Tibial artery (tissue), 4 donors: ENCODE measurements at regions not wholly inside any gene's neighbourhood (a gene's known extent, or its start where the extent isn't known, plus 50 kb on each side); places are given as distances from the start of the nearest gene placed in this dataset.
A peak's percentile ranks its signal among the peaks of the same experiment; 100 is the strongest.

ENCODE experiments used
- DNase-seq, 2 donors: peaks; one replicate each; pipeline ENCODE4 v3.0.0-alpha.2; 2019
- H3K27ac ChIP-seq, 2 donors: fragments of 200-600 bp; sonication (generic) in 1 of 2; 1 replicate in 1 of 2; 2 replicates in 1 of 2; pipeline ENCODE4 v1.5.1; 2018 to 2019; ENCODE audit warnings: mild to moderate bottlenecking in 1 of 2
- H3K27me3 ChIP-seq, 2 donors: fragments of 200-600 bp; sonication (generic) in 1 of 2; one replicate each; pipeline versions ENCODE4 v1.5.1 to v1.6.0; 2016 to 2019
- H3K36me3 ChIP-seq, 3 donors: fragments of 200-600 bp; sonication (generic) in 2 of 3; one replicate each; pipeline ENCODE4 v1.5.1; 2016 to 2019; ENCODE audit warnings: mild to moderate bottlenecking in 2 of 3
- H3K4me1 ChIP-seq, 4 donors: fragments of 200-600 bp; sonication (generic) in 2 of 4; 1 replicate in 3 of 4; 2 replicates in 1 of 4; pipeline ENCODE4 v1.5.1; 2016 to 2019
- H3K4me3 ChIP-seq, 2 donors: fragments of 200-600 bp; sonication (generic) in 1 of 2; 1 replicate in 1 of 2; 2 replicates in 1 of 2; pipeline ENCODE4 v1.5.1; 2018 to 2019; ENCODE audit warnings: mild to moderate bottlenecking in 2 of 2
- H3K9me3 ChIP-seq, 3 donors: fragments of 200-600 bp; sonication (generic) in 1 of 3; one replicate each; pipeline ENCODE4 v1.5.1; 2016 to 2019
- CTCF ChIP-seq, 2 experiments: fragments of 200-600 bp in 1 of 2; fragments of 450-650 bp in 1 of 2; IDR thresholded peaks; one replicate each; pipeline ENCODE4 v1.5.1; 2017 to 2019; ENCODE audit warnings: antibody characterized with exemption in 2 of 2, mild to moderate bottlenecking in 1 of 2, moderate library complexity in 1 of 2
- intact Hi-C: fragments of 100-400 bp; cut with DNase I; formaldehyde crosslinking; loops from one replicate; pipeline ENCODE4 v1.15.0; 2023; ENCODE audit warnings: low total_unique reads

DNA sequence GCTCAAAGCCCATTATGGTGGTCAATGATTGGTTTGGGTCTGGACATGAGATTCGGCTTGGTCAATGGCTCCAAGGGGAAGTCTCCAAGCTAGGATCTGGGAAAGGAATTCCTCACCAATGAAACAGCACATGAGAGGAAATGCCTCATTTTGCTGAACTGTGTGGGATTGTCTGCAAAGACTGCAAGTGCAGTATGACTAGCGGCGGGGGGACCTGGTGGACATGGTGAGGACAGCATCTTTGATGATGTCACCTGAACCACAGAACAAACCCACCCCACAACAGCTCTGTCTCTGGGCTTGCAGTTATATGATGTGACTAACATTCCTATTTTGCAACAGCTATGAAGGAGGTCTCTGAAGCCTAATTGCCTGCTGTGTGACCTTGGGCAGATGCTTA lies 50.6 kb upstream of the NKD1 start:
- Histone ChIP-seq H3K4me1 (peaks cover 0 to 57% (median 33%) of the 10 kb centered on the region in 4 donors), H3K27me3 (no peaks in the 10 kb centered on the region), H3K9me3 (peaks cover 0 to 7% (median 0%) of the 10 kb centered on the region in 3 donors), H3K36me3 (no peaks in the 10 kb centered on the region), H3K27ac (peak overlapping the region; percentile 75 to 82), H3K4me3 (no peak overlapping the region)
- intact Hi-C loops, result no loop called here
- TF ChIP-seq CTCF (IDR thresholded peaks at IDR 0.05), result no peak
- no peak for DNase-seq

- Histone ChIP-seq H3K36me3 (no peaks in the 10 kb centered on the region), H3K4me1 (peaks cover 0 to 54% (median 33%) of the 10 kb centered on the region in 4 donors), H3K9me3 (peaks cover 0 to 2% (median 0%) of the 10 kb centered on the region in 3 donors), H3K27me3 (no peaks in the 10 kb centered on the region), H3K27ac (peak overlapping the region; percentile 47 to 82), H3K4me3 (no peak overlapping the region)
- no peak for TF ChIP-seq CTCF (IDR thresholded peaks at IDR 0.05)
- no peak for DNase-seq
- intact Hi-C loops, result no loop called here
Observed at GRCh38 chr16:50496990-50497389, 51.2 kb upstream of the NKD1 start.

- no peak overlapping the region for H3K4me3 ChIP-seq
- DNase-seq, result no peak
- intact Hi-C loops, result loop anchor here (2.0 kb wide), 1 partner anchor 51 kb away; no protein-coding TSS in a partner anchor
- no peak for TF ChIP-seq CTCF (IDR thresholded peaks at IDR 0.05)
- no peak overlapping the region for H3K27ac ChIP-seq
- H3K27me3 ChIP-seq, result no peaks in the 10 kb centered on the region
- no peaks in the 10 kb centered on the region for H3K9me3 ChIP-seq
- no peaks in the 10 kb centered on the region for H3K36me3 ChIP-seq
- H3K4me1 ChIP-seq, result peaks cover 0 to 41% (median 28%) of the 10 kb centered on the region in 4 donors
Observed at GRCh38 chr16:50495673-50496072, 52.5 kb upstream of the NKD1 start.

- Histone ChIP-seq H3K27ac (no peak overlapping the region), H3K4me1 (peaks cover 0 to 32% (median 21%) of the 10 kb centered on the region in 4 donors), H3K36me3 (no peaks in the 10 kb centered on the region), H3K4me3 (no peak overlapping the region), H3K9me3 (no peaks in the 10 kb centered on the region), H3K27me3 (no peaks in the 10 kb centered on the region)
- no peak for DNase-seq
- intact Hi-C loops, result loop anchor here (2.0 kb wide), 1 partner anchor 52 kb away; no protein-coding TSS in a partner anchor
- TF ChIP-seq CTCF (IDR thresholded peaks at IDR 0.05), result no peak
Observed at GRCh38 chr16:50494501-50495491, 53.4 kb upstream of the NKD1 start.

DNA sequence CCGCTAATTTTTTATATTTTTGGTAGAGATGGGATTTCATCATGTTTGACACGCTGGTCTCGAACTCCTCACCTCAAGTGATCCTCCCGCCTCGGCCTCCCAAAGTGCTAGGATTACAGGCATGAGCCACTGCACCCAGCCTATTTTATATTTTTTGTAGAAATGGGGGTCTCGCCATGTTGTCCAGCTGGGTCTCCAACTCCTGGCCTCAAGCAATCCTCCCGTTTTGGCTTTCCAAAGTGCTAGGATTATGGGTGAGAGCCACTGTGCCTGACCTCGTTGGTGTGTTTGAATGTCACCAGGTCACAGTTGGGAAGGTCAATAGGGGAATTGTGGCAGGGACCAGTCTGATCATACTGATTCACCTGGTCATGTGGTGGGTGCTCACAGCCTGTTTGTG lies 56.7 kb upstream of the NKD1 start:
- no peak for DNase-seq
- no peaks in the 10 kb centered on the region for H3K36me3 ChIP-seq
- no peak for TF ChIP-seq CTCF (IDR thresholded peaks at IDR 0.05)
- H3K4me1 ChIP-seq, result no peaks in the 10 kb centered on the region
- no peaks in the 10 kb centered on the region for H3K9me3 ChIP-seq
- intact Hi-C loops, result no loop called here
- no peak overlapping the region for H3K27ac ChIP-seq
- H3K4me3 ChIP-seq, result no peak overlapping the region
- H3K27me3 ChIP-seq, result no peaks in the 10 kb centered on the region
